ENCODE measurements at regions not wholly inside any gene's neighbourhood (a gene's known extent, or its start where the extent isn't known, plus 50 kb on each side); places are given as distances from the start of the nearest gene placed in this dataset.
A peak's percentile ranks its signal among the peaks of the same experiment; 100 is the strongest.
"Not testable (repeated sequence)": the region's sequence is repeated elsewhere in the genome, so short reads cannot be mapped to it uniquely, and the experiment has no call there.

DNA sequence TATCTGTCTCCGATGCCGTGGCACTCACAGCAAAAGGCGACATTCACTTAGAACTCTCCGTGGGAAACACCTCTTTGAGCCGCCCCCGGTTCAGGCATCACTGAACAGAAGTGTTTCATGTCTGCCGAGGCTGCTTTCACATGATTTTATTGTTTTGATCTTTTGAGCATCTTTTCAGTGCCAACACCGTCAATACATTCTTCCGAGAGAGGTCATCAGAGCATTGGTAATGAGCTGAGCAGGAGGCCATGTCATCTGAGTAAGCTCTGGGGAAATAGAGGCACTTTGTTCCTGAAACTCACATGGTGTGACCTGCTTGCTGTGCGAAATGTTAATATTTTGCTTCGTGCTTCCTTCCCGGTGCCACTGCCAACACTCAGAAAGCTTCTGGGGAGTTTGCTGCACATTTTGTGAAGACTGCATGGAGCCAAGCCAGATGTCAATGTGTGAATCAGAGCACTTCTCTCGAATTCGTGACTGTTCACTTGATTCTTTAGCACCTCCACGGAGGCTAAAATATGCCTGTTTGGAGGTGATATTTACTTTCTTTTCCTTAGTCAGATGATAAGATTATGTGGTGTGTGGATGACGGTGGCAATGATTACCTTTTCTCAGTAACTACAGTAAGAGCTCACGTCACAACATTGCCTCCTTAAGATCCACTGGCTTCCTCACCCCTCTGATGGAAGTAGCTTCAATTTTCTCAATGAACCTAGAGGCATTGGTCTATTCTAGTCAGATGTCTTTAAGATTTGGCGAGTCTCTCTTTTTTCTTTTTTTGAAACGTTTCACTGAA, 222.3 kb upstream of the HS3ST1 start:
- peak; percentile 20 for DNase-seq

GRCh38 chr4:11647433-11647832, 218.7 kb upstream of the HS3ST1 start:
- DNase-seq = no peak

GRCh38 chr4:11643081-11643480, 214.4 kb upstream of the HS3ST1 start:
- DNase-seq = not testable (repeated sequence)

DNA sequence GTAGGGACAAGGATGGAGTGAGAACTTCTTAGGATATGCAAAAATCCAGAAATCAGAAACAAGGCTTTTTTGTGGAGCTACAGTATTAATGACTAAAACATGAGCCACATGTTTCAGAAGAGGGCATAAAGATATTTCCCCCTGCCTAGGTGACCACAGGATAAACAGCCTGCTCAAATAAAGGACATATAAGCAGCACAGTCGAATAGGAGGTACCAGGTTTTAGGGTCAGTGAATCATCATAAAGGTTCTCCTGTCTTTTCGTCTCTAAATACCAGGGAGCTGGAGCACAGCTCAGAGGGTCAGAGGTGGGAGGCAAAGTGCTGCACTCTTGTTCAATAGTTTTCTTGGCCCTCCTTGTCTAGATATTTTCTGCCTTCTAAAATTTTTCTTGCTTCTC, 211.9 kb upstream of the HS3ST1 start:
- DNase-seq = no peak

GRCh38 chr4:11636551-11636950, 207.9 kb upstream of the HS3ST1 start:
- DNase-seq = no peak

GRCh38 chr4:11636031-11636430, 207.3 kb upstream of the HS3ST1 start:
- no peak for DNase-seq

DNA sequence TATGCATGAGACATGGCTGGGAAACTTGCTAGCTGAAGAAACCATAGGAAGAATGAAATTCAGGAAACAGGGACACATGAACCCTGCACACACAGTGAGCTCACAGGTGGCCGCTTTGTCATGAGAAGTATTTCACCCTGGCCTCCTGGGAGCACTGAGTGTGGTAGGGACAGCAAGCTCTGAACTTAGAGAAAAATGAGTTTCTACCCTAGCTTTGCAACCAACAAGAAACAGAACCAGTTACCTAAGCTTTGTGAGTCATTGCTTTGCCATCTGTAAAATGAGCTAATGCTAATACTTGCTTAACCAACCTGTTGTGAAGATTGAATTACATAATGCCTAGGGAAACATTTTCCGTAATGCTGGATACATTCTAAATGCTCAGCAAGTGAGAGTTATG, 206.6 kb upstream of the HS3ST1 start:
- DNase-seq = peak; percentile 93

DNA sequence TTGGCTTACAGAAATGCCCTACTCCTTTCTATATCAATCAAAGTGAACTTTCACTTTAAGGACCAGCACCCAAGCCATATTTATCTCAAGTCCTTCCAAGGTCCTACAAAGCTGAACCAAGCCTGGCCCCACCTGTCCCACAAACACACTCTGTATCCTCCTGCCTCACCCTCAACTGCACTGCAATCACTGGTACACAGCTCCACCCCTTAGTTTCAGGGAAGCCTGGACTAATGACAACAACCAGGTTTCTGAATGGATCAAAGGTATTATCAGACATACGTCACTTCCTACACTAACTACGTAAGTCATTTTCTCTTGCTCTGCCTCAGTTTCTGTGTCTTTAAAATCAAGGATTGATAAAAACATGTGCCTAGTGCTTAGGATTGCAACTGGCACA, 205.6 kb upstream of the HS3ST1 start:
- peak; percentile 18 for DNase-seq

DNA sequence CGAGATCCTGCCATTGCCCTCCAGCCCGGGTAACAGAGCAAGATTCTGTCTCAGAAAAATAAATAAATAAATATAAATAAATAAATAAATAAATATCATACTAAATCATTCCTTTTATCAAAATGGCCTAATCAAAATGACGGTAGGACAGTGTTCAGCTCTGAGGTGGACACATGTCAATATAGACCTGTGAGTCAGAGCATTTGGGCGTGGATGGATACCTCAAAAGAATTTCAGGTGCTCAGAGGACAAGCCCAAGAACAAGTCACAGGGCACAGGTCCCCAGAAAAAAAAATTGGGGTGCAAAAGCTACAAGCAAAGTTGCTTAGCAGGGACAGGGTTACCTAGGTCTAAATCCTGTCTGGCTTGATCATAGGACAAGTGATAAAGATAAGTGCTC, 204.7 kb upstream of the HS3ST1 start:
- no peak for DNase-seq

GRCh38 chr4:11632483-11632882, 203.8 kb upstream of the HS3ST1 start:
- peak; percentile 87 for DNase-seq

DNA sequence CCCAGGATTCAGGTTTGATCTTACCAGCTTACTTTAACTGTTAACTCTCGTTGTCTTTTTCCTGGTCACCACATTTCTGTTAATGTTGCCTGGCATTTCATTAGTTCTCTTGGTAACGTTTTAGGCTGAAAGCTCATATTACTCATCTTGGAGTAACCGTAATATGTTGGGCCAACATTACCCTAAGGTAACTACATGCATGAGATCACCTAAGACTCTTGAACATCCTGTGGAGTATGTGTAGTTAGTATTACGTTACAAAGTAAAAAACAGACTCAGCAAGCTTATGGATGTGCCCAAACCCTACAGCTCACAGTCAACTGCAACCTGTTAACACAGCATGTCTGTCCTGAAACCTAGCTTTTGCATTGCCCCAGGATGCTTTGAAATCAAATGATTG, 203.3 kb upstream of the HS3ST1 start:
- peak; percentile 99 for DNase-seq

DNA sequence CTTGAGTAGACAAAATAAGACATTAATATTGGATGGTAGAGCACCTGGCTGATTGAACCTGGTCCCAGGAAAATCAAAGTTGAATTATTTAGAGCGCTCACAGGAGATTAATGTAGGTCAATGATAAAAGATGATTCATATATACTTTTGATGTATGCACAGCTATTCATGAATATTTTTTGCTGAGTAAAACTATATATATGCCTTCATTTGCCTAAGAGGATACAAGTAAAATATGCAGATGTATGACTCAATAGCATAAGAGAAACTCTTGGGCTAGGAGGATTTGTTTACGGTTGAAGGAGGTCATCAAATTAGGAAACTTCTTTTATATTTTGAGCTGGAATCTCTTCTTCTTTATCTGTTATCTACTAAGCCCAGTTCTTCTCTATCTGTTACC, 202.7 kb upstream of the HS3ST1 start:
- DNase-seq = peak; percentile 48

GRCh38 chr4:11628093-11628725, 199.5 kb upstream of the HS3ST1 start:
- no peak for DNase-seq

- DNase-seq = no peak
Measured at GRCh38 chr4:11626066-11626465, 197.4 kb upstream of the HS3ST1 start.

DNA sequence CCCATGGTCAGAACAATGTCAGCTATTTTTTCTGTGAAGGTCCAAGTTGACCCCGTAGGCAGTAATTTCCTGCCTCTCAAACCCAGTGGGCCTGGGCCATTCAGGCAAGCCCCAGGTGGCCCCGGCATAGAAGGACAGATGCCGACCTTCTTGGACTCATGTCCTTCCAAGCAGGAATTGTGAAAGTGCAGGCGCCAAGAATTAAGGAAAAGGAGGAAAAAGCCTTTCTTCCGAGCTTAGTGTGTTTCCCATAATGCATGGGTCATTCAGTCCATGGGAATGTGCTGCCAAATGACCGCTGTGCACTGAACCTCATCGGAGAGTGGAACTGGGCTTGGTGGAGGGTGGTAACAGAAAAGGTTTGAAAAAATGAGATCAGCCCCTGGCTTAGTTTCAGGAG, 196.5 kb upstream of the HS3ST1 start:
- DNase-seq = no peak

- peak; percentile 14 for DNase-seq
Measured at GRCh38 chr4:11624370-11624769, 195.7 kb upstream of the HS3ST1 start.

- peak; percentile 77 for DNase-seq
Measured at GRCh38 chr4:11623726-11624037, 195.0 kb upstream of the HS3ST1 start.

- peak; percentile 8 for DNase-seq
Measured at GRCh38 chr4:11622961-11623725, 194.4 kb upstream of the HS3ST1 start.

DNA sequence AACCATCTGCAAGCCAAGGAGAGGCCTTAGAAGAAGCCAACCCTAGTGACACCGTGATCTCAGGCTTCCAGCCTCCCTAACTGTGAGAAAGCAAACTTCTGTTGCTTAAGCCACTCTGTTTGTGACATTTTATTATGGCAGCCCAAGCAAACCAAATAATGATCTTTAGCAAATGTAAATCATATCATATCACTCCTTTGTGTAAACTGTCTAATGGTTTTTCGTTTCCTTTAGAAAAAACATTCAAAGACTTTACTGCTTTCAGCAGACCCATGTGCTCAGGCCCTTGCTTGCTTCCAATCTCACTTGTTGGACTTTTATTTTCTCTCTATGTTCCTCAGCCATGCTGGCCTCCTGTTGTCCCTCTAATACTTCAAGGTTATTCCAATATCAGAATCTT, 192.2 kb upstream of the HS3ST1 start:
- no peak for DNase-seq

DNA sequence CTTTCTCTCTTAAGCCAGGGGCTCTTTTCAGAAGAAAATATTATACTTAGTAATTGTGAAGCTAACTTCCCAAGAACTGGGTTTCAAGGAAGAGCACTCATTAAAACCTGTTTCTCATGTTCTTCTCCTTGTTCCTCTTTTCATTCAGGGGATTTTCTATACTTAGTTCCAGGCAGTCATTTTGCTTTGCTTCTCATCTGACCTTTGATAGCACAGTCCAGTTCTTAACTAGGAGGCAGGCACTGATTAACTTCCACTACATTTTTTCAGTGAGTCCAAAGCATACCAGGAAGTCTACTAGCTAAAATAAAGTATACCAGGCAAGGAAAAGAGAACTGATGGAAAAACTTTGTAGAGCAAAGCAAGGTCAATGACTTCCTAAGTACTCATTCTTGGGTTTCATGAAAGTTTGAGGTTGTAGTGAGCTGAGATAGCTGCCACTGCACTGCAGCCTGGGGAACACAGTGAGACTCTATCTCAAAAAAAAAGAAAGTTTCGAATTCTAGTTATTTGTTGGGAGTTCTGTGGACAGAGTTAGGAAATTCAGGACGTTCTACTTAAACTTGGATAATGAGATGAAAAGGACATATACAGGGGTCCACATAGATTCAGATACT, 190.1 kb upstream of the HS3ST1 start:
- DNase-seq = peak; percentile 34

- peak; percentile 9 for DNase-seq
Measured at GRCh38 chr4:11616856-11617255, 188.2 kb upstream of the HS3ST1 start.

DNA sequence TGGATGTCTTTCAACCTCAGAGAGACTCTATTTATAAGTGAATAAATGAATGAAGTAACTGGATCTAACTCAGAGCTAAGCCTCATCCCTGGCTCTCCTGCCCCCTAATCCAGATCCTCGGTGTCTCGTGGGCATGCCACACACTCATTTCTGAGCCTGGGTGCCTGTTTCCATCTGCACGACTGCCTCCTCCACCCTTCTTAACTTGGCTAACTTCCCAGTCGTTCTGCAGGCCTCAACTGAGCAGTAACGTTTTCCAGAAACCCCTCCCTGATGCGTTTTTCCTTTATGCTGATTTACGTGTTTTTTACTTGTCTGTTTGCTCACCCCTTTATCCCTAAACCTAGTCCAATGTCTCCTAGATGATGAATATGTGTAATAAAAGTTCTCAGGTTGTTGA, 186.9 kb upstream of the HS3ST1 start:
- no peak for DNase-seq

DNA sequence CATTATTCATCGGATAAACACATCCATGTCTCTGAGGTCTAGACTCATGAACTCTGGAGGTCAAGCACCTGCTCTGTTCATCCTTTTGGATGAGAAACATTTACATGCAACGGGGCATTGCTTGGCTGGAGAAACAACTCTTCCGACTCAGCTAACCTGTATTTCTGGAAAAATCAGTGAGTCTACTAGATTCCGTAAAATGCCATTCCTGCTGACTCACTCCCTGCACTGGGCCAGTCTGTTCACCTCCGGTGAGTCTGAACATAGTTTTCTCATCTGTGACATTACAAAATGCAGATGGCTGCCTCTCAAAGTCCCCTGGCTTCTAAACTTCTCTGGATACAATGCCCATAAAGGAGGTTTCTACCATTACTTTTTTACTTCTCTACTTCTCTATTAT, 185.7 kb upstream of the HS3ST1 start:
- DNase-seq = peak; percentile 96

- DNase-seq = peak; percentile 83
Measured at GRCh38 chr4:11611868-11612267, 183.2 kb upstream of the HS3ST1 start.

All from DMS53 (cell line).